Activated CD8-positive, alpha-beta memory T cell treated with anti-CD3 and anti-CD28 coated beads, Interleukin-2, amount 50 U/mL, for 48 hours (primary cell): ENCODE measurements at regions not wholly inside any gene's neighbourhood (a gene's known extent, or its start where the extent isn't known, plus 50 kb on each side); places are given as distances from the start of the nearest gene placed in this dataset.
"Not testable (repeated sequence)": the region's sequence is repeated elsewhere in the genome, so short reads cannot be mapped to it uniquely, and the experiment has no call there.

Source experiments
- DNase-seq: peaks from one replicate; pipeline ENCODE4 v3.0.0-alpha.2; 2020

DNA sequence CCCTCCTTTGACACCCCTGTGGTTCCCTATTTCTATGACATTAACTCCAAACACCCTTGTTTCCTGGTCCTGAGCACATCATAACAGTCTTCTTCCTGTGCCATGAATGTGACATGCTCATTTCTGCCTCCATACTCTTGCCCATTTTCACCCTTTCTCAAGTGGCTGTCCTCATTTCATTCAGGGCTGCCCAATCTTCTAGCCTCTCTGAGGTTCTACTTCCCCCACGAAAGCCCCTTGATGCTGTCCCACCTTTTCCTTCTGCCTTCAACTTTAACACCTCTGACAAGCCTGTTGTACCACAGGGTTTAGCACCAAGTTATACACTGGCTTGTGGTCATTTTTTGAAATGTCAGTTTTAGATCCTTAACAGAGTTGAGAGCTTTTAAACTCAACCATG is 136.2 kb upstream of the BOD1L1 start:
- DNase-seq: no peak

DNA sequence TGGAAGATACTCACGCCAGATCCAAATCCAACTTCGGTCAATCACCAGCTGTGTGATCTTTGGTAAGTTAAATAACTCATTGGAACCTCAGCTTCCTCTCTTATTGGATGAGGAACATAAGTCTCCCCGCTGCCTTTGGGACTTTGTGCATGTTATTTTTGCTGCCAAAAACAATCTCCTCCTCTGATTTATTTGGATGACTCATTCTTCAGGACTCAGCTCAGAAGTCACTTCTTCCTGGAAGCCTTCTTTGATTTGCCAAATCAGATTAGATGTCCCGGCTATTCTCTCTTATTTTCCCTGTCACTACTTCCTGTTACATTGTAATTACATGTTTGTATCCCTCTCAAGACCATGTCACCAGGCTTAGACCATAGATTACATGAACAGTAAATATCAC is 138.0 kb upstream of the BOD1L1 start:
- DNase-seq: no peak

DNA sequence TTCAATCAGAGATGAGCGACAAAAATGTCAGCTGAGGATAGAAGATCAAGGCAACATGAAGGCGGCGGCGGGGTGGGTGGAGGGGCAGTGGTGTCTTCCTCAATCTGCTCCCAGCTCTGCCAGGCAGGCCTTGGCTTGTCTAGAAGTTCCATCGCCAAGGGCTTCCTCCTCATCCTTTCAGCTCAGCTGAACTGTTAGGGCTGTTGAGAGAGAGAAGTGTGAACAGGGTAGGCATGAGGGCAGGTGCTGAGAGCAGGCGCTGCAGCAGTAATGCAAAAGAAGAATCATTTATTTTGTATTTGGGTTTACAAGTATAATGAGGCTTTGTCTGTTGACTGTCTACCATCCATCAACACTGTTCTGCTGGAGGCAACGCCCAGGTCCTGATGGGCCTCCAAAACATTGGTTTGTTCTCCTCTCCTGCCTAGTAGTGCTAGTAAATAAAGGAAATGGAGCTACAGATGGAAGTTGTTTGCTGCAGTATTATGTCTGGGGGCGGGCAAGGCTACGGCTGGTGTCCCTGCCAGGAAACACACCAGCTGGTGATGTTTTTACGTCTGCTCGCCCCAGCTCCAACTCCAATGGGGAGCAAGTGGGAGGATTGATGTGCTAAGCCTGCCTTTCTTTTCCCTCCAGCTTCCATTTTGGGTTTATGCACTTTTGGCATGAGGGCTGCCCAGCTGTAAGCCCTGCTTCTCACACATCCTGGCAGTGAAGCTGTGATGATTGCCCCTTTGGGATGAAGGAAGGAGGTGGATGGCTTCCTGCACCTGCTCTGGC is 139.4 kb upstream of the BOD1L1 start:
- DNase-seq: no peak

DNA sequence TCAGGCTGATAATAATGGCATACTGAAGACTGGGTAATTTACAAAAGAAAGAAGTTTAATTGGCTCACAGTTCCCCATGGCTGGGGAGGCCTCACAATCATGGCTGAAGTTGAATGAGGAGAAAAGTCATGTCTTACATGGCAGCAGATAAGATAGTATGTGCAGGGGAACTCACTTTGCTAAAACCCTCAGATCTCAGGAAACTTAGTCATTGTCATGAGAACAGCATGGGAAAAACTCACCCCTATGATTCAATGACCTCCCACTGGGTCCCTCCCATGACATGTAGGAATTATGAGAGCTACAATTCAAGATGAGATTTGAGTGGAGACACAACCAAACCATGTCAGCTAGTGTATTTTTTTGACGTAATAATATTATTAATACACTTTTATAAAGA is 149.8 kb upstream of the BOD1L1 start:
- no peak for DNase-seq

DNA sequence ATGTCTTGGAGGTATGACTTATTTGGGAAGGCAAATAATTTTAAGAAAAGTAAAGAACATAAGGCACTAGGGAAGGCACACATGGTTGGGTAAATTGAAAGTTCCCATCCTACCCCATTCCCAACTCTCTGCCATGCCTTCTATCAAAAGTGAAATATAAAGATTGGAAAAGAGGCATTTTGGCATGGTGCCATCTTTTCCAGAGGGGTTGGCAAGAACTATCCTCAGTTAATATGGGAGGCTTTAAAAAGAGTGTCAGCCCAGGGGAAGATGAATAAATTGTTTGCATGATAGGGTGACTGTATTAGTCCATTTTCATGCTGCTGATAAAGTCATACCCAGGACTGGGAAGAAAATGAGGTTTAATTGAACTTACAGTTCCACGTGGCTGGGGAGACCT is 150.8 kb upstream of the BOD1L1 start:
- no peak for DNase-seq

DNA sequence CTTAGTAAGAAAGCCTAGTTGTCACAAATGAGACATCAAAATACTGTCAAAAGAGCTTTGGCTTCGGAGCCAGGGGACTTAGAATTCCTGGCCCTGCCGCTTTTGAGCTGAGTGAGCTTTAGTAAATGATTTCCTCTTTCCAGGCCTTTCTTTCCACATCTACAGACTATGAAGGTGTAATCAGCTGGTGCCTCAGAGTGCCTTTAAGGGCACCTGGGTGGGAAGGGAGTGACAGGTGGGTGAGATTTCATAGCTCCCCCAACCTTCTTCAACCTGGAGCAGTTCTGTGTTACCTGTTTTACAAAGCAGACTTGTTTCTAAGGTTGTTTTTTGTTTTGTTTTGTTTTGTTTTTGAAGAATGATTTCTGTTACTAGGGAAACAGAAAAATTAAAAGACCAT is 154.7 kb upstream of the BOD1L1 start:
- DNase-seq: no peak

DNA sequence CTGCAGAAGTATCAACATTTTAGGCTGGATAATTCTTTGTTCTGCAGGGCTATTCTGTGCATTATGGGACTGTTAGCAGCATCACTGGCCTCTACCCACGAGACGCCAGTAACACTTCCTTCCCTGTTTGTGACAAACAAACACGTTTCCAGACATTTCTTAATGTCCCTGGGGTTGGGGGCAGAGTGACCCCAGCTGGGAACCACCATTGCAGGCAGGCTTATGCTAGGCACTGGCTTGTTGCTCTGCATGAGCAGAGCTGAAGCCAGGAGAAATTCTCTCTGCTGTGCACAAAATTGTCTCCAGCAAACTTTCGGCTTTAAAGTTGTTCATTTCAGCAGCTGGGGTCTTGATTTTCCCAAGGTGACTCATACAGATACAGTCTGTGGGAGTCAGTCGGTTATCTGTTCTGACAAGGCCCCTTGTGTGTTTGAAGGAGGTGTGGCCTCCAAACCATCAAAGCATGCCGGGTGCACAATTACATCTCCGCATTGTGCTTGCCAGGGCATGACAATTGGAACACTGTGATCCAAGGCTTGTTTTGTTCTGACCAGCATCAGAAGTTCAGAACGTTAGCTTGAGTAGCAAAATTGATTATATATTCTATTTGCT is 156.4 kb upstream of the BOD1L1 start:
- DNase-seq: no peak

DNA sequence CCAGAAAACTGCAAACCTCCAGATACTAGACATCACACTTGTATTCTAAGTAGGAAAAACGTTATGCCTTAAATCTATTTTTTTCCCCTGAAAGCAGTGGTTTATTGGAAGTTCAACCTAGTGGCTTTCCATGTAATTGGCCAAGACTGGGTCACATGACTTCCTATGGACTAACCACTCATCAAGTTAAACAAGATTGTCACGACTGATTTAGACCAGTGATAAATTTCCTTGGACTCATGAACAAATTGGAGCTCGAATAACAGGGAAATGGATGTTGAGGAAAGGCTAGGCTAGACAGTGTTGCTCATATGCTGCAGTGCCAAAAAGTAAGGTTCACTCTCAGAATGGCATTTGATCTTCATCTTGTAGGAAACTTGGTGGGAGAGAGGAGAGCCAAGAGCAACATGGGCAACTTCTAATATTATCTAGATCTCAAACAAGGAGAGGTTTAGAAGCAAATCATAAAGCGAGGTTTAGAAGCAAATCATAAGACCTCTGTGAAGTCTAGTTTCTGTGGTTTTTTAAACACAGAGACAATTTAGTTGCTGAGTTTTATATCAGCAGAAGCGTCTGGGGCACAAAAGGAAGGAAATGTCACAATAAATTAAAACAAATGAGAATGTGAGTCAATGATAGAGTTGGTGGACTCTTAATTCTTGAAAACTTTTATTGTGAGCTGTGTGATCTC is 165.6 kb upstream of the BOD1L1 start:
- no peak for DNase-seq

DNA sequence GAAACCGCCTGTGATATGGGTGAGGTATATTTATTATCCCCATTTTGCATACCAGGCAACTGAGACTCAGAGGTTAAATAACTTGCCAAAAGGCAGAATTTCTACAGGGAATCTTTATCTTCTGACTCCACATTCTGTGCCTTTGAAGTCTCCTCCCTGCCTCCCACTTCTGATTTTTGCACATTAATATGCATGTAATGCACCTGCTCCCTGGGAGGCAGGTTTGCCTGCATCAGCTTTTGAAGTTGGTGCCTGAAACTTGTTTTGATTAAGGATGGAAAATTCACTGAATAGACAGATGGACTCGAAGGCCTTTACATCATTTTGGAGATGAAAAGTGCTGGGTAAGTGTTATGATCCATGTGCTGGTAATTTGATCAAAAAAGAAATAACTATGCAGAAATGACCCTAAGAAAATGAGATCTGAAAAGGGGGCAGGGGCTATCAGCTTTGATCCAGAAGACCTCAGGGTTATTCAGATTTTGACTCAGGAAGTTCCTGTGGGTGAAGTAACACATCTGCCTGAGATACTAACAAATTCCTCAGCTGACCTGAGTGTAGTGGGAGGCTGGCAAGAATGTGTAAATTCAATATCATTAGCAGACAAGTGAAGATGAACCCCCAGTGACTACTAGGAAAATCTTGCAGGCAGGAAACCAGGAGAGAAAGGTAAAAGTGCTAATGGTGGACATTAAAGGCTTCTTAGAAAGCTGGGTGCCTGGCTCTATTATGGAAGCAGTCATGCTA is 167.5 kb upstream of the BOD1L1 start:
- DNase-seq: no peak

DNA sequence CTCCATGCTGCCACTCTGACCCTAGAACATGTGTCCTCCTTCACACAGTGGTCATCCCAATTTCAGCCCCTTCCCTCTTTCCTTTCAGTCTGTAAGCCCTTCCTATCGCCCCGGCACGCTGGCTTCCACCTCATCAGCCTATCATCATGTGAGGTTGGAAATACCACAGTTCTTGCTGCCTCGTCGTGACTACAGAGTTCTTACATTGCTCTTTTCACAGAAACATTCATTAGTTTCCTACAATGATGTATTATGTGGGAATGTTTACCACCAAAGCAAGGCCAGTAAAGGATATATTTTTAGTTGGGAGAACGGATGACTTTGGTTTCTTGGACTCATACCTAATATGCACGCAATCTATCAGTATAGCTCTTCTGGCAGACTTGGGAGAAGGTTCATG is 169.5 kb upstream of the BOD1L1 start:
- DNase-seq: no peak

DNA sequence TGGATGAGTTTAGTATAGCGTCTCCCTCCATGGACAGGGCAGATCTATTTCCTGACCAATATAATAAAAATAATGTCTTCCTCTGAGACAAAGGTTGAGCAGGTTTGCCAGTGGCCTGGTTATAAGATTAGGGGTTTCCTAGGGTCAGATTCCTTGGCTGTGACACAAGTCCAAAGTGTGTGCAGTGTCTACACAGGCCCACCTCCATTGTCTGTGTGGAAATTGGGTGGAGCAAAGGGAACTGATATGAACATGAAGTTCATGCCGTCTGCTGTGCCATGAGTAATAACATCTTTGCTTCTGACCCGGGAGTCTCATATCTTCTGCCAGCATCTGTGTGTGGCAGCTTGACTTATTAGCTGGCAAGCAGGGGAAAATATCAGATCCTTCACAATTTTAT is 187.7 kb upstream of the BOD1L1 start:
- no peak for DNase-seq

DNA sequence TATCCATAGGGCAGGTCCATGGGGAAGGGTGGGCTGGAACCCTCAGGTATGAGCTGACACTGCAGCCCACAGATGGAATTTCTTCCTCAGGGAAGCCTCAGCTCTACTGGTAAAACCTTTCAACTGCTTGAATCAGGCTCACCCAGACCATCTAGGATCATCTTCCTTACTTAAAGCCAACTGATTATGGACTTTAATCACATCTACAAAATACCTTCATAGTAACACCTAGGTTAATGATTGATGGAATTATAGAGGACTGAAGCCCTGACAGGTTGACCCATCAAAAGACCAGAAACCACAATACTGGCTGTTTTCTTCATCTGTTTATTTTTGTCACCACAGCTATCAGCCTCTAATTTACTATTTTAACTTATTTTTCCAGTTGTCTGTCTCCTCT is 188.9 kb upstream of the BOD1L1 start:
- DNase-seq: no peak

DNA sequence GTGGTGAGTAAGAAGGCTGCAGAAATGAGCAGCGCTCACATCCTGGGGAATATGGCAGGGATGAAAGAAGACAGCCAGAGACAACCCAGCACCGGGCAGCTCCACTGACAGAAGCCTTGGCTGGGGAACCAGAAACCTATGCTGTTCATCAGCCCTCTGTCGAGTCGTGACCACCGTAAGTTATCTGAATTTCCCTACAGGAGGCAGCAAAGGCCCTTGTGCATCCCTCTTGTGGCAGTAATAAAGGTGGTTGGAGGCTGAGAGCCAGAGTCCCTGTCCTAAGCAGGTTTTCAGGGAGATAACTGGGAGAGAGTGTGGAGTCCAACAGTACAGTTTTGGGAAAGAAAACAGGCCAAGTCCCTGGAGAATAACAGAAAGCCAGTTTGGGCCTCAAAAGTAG is 194.0 kb upstream of the BOD1L1 start:
- DNase-seq: no peak

DNA sequence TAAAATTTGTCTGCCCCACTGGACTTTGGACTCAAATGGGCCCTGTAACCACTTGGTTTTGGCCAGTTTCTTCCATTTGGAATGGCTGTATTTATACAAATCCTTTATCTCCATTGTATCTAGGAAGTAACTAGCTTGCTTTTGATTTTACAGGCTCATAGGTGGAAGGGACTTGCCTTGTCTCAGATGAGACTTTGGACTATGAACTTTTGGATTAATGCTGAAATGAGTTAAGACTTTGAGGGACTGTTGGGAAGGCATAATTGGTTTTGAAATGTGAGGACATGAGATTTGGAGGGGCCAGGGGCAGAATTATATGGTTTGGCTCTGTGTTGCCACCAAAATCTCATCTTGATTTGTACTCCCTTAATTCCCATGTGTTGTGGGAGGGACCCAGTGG is 198.3 kb upstream of the BOD1L1 start:
- not testable (repeated sequence) for DNase-seq

DNA sequence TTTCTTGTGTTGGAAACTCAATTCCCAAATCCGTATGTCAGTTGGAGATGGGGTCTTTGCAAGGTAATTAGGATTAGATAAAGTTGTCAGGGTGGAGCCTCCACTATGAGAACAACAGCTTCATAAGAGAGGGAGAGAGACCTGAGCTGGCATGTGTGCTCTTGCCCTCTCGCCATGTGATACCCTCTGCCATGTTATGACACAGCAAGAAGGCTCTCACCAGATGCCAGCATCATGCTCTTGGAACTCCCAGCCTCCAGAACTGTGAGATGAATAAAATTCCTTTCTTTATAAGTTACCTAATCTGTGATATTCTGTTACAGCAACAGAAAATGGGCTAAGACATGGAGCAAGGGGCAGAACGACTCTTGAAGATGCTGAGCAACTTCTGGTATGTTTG is 201.9 kb upstream of the BOD1L1 start:
- DNase-seq: no peak

DNA sequence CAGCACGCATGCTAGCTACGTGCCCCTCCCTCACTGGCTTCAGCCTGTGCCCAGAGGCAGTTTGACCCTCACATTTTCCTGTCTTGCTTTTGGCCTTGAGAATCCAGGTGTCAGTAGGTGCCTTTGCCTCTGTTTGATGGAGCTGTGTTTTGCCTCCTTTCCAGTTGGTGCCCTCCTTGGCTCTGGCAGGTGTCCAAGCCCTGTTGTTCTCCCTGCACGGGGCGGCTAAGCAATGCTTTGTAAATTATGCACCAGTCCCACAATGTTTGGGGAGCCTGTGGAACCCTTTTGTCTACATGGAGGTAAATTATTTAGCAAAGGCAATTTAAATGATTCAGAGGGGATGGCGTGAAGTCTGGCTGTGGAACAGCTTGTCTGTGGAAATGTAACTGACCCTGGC is 202.9 kb upstream of the BOD1L1 start:
- no peak for DNase-seq

DNA sequence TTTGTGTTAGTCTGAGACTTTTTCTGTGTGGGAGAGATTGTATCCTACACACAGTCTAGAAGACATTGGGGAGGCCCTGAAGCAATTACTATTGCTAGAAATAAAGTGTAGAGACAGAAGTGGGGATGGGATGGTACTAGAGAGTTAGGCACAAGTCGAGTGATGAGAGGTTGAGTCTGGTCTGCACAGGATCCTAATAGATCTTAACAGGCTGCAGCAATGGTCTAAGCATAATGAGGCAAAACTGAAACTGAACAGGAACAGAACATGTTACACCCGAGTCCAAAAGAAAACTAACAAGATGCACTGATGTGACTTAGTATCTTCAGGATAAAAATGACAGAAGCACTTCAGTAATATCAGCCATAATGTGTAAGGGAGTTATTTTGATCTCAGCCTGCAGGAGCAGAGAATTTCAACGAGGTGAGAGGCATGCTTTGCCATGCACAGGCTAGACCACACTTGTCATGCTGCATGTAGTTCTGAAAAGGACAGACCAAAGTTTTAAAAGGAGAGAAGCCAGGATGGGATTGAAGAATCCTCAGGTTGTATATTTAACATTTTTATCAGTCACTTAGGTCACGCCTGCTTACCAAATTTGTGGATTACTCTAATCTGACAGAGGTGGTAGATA is 205.8 kb upstream of the BOD1L1 start:
- DNase-seq: no peak

DNA sequence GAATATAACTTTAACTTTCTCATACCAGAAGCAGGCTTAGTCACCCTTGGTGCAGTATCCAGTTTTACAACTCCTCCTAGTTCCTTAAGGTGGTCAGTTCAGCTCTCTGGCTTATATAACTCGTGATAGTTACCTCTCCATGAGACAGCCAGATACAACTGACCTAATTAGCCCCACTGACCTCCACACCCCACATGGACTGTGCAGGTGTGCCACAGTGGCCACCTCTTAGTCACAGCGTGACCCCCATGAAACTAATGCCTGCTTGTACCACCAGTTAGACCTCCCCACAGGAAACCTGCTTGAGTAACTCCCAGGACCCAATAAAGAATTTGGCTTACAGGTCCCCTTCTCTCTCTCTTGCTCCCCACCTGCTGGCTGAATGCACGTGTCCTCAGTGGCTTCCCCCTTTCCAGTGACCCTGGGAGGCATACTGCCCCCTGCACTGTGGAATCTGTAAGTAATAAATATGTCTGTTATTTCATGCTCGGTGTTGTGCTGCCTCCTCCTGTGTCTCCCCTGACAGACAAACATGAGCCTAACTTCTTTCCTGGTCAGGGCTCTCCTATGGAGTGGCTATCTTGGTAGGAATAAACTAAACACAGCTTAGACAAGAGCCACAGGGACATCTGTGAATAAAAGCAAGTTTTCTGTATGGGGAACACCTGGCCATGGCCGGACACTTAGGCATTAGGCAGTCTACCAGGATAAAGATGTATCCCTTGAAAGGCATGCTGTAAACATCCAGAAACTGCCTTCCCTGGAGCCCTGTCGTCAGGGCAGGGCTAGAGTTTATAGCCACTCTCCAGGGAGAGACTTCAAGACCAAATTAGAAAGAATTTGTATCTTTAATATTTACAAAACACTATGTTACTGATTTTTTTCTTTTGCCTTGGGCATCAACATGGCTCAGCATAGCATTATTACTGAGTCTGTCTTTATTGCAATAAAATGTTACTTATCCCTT is 209.7 kb upstream of the BOD1L1 start:
- DNase-seq: no peak

DNA sequence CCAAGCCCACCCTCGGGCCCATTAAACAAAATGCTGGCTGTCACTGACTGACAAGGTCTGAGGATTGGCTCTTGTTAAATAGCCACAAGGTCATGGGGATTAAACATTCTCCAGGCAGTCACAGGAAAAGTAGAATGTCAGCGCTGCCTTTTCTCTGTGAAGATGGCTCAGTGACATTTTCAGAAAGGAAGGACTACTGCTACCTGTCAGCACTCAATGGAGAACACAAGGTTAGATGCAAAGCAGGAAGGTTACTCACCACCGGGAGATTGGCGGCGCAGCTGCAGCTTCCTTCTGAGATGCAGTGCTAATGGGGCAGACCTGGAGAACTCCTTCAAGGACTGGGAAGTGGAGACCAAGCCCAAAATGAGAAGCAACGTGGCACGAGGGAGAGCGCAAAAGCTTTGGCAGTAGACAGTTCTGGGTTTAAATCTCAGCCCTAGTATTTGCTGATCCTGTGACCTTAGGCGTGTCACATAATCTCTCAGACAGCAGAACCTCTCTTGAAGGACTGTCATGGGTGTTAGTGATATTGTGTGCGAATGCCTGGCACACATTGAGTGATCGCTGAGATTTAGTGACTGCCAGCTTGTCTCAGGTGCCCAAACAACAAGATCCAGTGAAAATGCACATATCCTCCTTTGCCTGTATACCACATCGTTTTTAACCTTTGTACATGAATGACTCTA is 213.1 kb upstream of the BOD1L1 start:
- DNase-seq: no peak

DNA sequence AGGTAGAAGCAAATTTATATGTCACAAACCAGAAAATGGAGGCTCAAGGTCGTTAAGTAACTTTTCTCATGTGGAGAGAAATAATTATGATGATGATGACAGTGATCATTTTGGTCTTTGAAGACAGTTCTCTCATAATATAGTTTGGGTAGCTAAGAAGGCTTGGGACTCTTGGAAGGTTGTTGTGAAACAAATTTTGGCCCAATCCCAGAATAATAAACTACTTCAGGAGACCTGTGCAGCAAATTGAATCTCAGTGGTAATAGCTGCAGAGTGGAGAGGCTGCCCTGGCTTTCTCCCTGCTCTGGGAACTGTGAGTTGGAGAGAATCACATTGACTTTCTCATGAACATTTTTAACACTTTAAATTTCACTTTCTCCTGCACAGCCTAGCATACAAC is 217.2 kb upstream of the BOD1L1 start:
- DNase-seq: no peak

DNA sequence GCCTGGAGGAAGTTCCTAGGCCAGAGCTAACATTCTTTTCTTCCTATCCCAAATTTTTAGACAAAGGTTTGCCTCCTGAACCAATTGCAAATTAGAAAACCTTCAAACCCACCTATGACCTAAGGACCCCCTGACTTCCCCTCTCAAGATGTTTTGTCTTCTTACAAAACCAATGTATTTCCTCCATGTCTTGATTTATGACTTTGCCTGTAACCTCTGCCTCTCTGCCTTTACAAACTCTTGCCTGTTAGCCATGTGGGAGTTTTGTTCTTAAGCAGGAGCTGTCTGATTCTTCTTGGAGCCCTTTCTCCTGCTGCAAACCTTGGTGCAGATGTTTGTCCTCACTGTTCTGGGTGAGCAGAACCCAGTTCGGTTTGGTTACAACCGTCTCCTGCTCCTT is 222.3 kb upstream of the BOD1L1 start:
- DNase-seq: no peak
